Ishikawa (cell line): ENCODE measurements at regions not wholly inside any gene's neighbourhood (a gene's known extent, or its start where the extent isn't known, plus 50 kb on each side); places are given as distances from the start of the nearest gene placed in this dataset.

Experiments
- CEBPB ChIP-seq: IDR thresholded peaks from 2 replicates; pipeline ENCODE4 v1.6.1; 2012
- CREB1 ChIP-seq: IDR thresholded peaks from 2 replicates; pipeline ENCODE4 v1.6.1; 2012; ENCODE audit warnings: low read depth
- EGR1 ChIP-seq: IDR thresholded peaks from 2 replicates; pipeline ENCODE4 v1.6.1; 2012
- EP300 ChIP-seq: IDR thresholded peaks from 2 replicates; pipeline ENCODE4 v1.6.1; 2012; ENCODE audit warnings: borderline replicate concordance
- FOXM1 ChIP-seq: IDR thresholded peaks from 2 replicates; pipeline ENCODE4 v1.6.1; 2012; ENCODE audit warnings: low read depth, borderline replicate concordance
- MAX ChIP-seq: IDR thresholded peaks from 2 replicates; pipeline ENCODE4 v1.6.1; 2012
- NFIC ChIP-seq: IDR thresholded peaks from 2 replicates; pipeline ENCODE4 v1.6.1; 2012
- RAD21 ChIP-seq: IDR thresholded peaks from 2 replicates; pipeline ENCODE4 v1.6.1; 2012; ENCODE audit warnings: low read depth
- REST ChIP-seq: IDR thresholded peaks from 2 replicates; pipeline ENCODE4 v1.6.1; 2012; ENCODE audit warnings: low read depth, mild to moderate bottlenecking
- TAF1 ChIP-seq: IDR thresholded peaks from 2 replicates; pipeline ENCODE4 v1.6.1; 2012; ENCODE audit warnings: low read depth, mild to moderate bottlenecking
- TCF12 ChIP-seq: IDR thresholded peaks from 2 replicates; pipeline ENCODE4 v1.6.1; 2012; ENCODE audit warnings: low read depth
- TEAD4 ChIP-seq: IDR thresholded peaks from 2 replicates; pipeline ENCODE4 v1.6.1; 2012
- YY1 ChIP-seq: IDR thresholded peaks from 2 replicates; pipeline ENCODE4 v1.6.1; 2012; ENCODE audit warnings: low read depth
- ZBTB7A ChIP-seq: IDR thresholded peaks from 2 replicates; pipeline ENCODE4 v1.6.1; 2012; ENCODE audit warnings: low read depth
- TF ChIP-seq, protein P1 (sequence below): IDR thresholded peaks from 2 replicates; pipeline ENCODE4 v1.6.1; 2012

GRCh38 chr10:63767138-63767801 lies 246.1 kb downstream of the REEP3 start:
- TF ChIP-seq EP300 = no peak
- no peak for TF ChIP-seq MAX
- TF ChIP-seq RAD21 = peak; percentile 51

GRCh38 chr10:63769367-63769766 lies 248.2 kb downstream of the REEP3 start:
- TF ChIP-seq TCF12 (no peak), FOXM1 (no peak), TAF1 (no peak), CREB1 (no peak)

- TF ChIP-seq, protein P1, sequence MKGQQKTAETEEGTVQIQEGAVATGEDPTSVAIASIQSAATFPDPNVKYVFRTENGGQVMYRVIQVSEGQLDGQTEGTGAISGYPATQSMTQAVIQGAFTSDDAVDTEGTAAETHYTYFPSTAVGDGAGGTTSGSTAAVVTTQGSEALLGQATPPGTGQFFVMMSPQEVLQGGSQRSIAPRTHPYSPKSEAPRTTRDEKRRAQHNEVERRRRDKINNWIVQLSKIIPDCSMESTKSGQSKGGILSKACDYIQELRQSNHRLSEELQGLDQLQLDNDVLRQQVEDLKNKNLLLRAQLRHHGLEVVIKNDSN = no peak
- no peak for TF ChIP-seq YY1
- TF ChIP-seq EP300 = no peak
- no peak for TF ChIP-seq FOXM1
- peak; percentile 13; the same call in 1 of the 2 replicates for TF ChIP-seq RAD21
- TF ChIP-seq ZBTB7A = no peak
- TF ChIP-seq CEBPB = no peak
- no peak for TF ChIP-seq TCF12
- no peak for TF ChIP-seq CREB1
Measured at GRCh38 chr10:63770523-63770922, 249.3 kb downstream of the REEP3 start.

GRCh38 chr10:63772491-63772890 lies 251.3 kb downstream of the REEP3 start:
- TF ChIP-seq YY1 (no peak), NFIC (no peak), CREB1 (no peak), ZBTB7A (no peak), TCF12 (no peak), MAX (no peak), TAF1 (no peak), CEBPB (no peak), REST (no peak)
- TF ChIP-seq, protein P1 = no peak

DNA sequence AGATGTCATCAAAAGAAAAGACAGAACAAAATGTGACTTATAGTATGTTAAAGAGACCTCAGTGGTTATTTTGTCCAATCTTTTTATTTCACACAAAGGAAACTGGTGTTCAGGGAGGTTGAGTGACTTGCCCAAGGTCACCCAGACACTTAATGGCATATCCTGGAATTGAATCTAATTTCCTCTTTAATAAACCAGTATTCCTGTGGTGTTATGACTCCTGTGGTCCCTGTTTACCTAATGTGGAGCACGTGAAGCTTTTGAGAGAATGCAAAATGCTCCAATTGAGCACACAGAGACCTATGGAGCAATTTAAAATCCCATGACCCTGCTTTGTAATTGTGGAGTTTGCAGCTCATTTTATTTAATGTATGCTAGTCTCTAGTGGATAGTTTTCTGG lies 251.9 kb downstream of the REEP3 start:
- no peak for TF ChIP-seq TEAD4

GRCh38 chr10:63773962-63774361 lies 252.8 kb downstream of the REEP3 start:
- TF ChIP-seq REST (no peak), NFIC (no peak), RAD21 (no peak), ZBTB7A (no peak), CEBPB (no peak), TCF12 (no peak), CREB1 (no peak), TEAD4 (no peak), YY1 (no peak)

DNA sequence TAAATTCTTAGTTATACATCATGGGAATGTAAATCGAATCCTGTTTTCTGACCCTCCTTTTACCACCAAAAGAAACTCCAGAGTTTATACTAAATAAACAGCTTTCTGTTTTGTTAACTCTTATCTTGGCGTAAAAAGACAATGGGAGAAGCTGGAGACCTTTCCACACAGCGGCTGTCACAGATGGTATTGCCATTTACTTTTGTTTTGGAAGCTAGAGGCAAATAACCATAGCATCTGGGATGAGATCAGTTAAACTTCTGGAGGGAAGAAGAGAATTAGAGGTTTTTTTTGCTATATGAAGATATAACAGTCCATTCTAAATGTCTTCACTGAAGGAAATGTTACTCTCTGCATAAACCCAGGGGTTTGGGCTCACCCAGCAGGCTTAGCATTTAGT lies 258.9 kb downstream of the REEP3 start:
- TF ChIP-seq TCF12 (no peak), EP300 (no peak), TAF1 (no peak), FOXM1 (no peak), REST (no peak), CREB1 (no peak), EGR1 (no peak), TEAD4 (no peak), CEBPB (no peak), YY1 (no peak), NFIC (no peak), ZBTB7A (no peak), RAD21 (no peak), MAX (no peak)
- TF ChIP-seq, protein P1 = no peak
